Left renal cortex interstitium (tissue), 4 donors: ENCODE measurements at regions not wholly inside any gene's neighbourhood (a gene's known extent, or its start where the extent isn't known, plus 50 kb on each side); places are given as distances from the start of the nearest gene placed in this dataset.
"Not testable (repeated sequence)": the region's sequence is repeated elsewhere in the genome, so short reads cannot be mapped to it uniquely, and the experiment has no call there.

Experiments
- DNase-seq, 4 donors: peaks; one replicate each; pipeline ENCODE4 v3.0.0-alpha.2; 2013; ENCODE audit warnings: low read depth in 4 of 4, low spot score in 2 of 4, missing footprints in 1 of 4

DNA sequence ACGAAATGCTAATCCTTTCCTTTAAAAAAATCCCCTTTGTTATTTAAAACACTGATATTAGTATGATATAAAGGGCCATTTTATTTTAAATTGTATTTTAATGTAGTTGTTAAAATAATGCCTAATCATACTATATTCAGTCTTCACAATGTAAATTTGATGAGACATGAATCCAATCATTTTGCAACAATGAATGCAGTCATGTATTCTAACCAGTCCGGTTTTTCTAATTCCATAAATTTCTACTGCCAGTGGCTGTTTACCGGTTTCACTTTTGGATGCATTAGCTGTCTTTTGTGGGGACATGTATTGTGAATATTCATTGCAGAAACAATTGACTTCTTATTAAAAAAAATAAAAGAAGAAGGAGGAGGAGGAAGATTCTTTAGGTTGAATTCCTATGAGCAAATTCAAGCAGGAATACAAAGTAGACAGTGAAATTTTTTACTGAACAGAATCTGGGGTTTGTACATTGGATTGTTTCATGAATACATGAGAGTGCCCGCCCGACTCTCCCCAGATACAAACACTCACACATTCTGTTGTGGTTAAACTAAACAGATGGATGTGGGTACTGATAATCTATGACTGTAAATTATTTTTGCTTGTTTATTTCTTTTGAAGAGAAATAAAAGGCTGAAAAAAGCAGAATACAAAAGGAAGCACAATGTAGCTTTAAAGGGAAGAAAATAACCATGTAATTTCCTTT lies 624.8 kb upstream of the PTBP2 start:
- DNase-seq, result no peak

DNA sequence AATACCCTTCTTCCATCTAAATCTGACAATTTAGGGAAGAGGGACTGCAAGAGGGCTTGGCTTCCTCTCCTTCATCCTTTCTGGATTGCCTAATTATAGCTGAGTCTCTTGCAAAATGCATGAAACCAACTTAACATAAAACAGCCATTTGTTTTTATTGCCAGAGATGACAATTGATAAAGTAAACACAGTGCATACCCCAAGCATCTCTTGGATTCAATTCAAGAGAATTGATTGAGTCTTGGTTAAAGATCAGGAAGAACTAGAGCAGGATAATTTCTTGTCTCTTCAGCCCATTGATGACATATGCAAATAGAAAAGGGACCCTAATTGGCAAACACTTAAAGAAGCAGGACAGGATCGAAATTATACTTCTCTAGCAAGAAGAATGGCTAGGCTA lies 617.1 kb upstream of the PTBP2 start:
- no peak for DNase-seq

DNA sequence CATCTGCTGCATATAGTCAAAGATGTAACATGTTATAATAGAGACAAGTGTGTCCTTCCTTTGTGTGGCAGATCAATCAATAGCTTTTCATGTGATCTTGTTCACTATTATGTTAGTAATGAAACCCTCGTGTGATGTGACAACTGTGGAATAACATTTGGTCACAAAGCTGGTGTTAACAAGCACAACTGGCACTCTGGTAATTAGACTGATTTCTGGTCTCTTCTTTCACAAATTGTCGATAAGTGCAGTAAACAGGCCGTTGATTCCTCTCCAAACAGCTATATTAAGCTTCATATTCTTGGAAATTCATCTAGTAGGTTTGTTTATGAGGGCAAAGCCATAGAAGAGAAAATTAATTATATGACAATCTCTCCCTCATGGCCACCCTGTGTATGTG lies 616.7 kb upstream of the PTBP2 start:
- no peak for DNase-seq

DNA sequence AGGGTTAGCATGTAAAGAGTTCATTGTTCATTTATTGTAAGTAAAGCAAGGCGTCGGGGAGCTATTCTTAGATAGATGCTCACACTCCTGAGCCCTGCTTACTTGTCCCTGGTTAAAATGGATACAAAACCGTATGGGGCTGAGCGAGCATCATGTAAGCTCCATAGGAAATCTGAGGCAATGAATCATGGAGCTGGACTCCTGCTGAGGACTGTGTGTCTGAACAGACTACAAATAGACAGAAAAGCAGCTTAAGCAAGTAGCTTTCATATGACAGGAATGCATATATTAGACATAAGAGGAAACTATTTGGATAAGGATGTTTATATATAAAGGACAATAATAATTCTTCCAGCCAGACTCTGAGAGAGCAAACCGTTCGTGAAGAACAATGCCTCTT lies 604.9 kb upstream of the PTBP2 start:
- DNase-seq, result no peak

DNA sequence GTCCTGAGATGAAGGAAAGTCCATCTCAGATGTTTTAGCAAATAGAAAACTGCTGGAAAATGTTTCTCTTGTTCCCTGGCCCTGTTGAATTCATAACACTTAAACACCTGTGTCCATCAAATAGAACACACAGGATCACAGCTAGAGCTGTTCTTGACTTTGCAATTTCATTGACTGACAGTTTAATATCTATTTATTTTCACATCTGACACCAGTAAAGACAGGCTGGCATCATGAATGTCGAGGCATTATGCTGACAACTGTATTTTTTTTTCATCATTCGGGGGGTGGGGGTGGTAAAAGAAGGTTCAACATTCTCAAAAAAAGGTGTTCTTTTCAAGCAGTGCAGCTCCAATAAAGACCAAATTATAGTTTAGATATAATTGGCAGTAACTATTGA lies 591.2 kb upstream of the PTBP2 start:
- DNase-seq, result no peak

DNA sequence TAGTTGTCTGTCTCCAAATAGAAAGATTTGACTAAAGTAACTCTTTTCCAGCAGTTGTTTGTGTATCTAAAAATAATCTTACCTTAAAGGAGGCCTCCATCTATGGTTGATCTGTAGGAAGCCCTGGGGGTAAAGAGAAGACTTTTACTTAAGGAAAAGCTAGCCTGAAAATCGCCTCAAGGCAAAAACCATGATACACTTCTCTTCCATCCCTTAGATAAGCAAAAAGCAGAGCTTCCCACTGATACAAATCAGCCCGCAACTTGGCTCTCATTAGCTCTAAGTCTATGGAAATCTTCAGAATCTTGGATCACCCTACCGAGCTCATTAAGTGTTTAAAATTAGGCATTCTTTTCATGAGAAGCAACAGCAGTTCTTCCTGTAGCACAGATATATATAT lies 576.9 kb upstream of the PTBP2 start:
- DNase-seq, result no peak

DNA sequence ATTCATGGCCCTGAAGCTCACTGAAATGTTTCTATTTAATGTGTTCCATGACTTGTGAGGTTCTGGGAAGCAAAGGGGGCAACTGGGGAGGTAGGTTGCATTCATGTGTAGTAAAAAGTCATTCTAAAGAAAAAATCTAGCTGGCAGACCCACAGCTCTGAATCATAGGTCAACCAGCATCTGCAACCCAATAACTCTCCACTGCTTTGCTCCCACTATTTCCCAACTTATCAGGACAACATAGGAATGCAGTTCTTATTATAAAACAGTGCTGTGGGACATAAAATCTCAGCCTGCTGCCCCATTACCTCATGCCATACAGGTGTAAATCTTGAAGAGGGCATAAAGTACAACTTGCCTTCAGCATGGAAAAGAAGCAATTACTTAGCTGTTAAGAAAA lies 576.1 kb upstream of the PTBP2 start:
- no peak for DNase-seq

DNA sequence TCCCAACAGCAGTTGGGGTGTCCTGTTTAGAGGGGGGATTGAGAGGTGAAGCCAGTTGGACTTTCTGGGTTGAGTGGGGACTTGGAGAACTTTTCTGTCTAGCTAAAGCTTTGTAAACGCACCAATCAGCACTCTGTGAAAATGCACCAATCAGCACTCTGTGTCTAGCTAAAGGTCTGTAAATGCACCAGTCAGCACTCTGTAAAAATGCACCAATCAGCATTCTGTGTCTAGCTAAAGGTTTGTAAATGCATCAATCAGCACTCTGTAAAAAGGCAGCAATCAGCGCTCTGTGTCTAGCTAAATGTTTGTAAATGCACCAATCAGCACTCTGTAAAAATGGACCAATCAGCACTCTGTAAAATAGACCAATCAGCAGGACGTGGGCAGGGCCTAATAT lies 568.6 kb upstream of the PTBP2 start:
- not testable (repeated sequence) for DNase-seq

DNA sequence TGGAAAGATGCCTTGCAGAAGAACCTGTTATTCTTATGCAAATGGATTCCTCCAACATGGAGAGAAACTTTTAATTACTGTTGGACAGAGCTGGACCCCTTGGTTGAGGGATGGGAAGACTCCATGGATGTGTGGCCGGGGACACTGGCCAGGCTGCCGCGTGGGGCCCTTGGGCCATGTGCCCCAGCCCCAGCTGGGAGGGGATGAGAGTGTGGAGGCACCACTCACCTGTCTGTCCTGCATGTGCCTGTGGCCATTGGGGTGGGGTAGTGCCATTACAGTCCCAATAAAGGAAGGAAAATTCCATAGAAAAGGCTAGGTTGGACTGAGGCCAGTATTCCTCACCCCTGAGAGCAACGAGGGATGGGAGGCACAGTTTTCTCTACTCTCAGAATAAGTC lies 564.5 kb upstream of the PTBP2 start:
- no peak for DNase-seq

DNA sequence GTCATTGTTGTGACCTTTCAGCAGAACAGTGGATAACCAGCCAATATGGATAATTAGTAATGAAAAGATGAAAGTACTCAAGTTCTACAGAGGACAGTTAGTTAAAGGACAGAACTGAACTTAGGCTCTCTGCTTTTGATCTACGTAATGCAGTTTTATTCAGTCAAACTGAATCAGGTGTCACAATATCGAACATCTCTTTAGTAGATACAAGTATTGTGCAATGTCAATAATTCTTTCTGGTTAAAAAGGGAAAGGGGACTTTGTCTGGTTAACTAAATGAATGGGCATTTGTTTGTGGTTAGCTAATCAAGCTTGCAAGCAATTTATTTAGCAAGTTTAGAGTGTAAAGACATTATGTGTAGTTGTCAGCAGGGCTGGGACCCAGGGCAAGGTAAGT lies 562.2 kb upstream of the PTBP2 start:
- DNase-seq, result no peak

DNA sequence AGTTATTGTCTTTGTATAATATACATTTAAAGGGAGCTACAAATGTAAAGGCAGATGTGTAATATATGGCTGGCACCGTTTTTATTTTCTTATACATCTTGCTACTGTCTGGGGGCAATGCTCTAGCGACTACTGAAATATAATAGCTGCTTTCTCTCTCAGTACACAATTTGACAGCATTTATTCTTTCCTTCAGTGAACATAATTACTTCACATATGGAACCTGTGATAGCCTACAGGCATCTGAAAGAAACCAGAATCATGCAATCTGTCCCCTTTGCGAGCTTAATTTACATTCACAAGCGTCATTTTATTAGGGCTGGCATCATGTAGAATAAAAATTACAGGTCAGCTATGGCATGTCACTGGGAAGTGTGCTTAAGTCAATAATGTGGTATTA lies 557.5 kb upstream of the PTBP2 start:
- no peak for DNase-seq

DNA sequence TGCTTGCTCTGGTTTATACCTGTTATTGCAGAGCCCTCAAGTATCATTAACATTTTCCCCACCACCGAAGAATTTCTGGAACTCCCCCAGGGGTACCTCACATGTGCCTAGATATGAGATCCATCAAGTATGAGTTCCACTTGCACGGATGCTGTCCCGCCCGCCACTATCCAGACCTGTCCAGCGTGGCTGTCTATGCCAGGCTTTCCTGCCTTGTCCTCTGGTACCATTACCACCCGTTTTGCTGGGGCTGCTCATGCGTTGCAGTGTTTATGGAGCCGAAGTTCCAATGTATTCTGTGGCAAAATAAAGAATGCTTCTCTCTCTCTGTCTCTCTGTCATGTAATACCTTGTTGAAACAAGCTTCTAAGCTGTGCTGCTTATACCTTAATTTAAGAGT lies 543.5 kb upstream of the PTBP2 start:
- DNase-seq, result no peak

DNA sequence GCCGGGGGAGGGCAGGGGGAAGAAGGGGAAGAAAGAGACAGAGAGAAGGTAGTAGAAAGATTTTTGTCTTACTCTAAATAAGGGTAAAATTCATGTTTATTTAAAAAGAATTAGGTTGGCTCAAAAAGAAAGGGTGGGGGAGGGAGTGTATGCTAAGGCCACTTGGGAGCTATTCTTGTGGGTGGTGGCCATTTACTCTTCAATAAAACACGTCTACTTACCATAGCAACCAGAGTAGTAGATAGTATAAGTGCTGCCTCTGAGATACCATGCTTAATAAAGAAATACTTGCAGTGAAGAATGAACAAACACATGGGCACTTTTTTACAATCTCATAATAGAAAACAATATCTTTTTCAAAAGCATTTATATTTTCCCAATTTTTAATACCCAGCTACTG lies 538.1 kb upstream of the PTBP2 start:
- DNase-seq, result no peak

DNA sequence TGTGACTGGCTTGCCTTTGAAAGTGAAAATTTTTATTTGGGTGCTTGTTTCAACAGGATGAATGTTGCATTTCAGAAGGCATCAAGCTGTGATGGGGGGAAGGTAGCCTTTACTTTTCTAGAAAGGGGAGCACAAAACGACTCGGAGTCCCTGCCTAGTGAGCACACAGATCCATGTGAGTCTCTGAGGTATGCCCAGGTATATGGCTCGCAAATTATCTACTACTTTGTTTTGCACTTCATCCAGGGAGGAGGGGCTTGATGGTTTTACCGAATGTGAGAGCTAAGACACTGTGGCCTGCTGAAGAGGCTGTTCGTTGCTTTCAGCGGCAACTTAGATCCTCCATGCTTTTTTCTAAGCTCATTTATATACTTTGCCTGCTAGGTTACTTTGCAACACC lies 537.7 kb upstream of the PTBP2 start:
- no peak for DNase-seq

DNA sequence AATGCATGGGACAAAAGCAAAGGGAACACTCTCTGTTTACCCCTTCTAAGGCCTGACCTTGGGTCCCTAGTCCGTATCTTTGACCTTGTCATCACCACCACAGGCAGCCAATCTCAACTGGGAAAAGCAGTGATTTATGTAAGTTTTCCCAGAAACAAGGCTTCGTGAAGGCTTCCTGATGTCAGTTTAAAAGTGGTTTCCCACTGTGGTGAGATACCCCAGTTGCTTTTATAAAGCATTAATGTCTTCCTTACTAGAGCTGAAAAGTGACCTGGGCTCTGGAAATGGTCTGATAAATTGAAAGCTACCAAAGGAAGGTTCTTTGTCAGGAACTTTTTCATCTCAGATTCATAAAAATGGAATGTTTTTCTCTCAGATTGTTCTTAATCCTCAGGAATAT lies 536.4 kb upstream of the PTBP2 start:
- DNase-seq, result no peak

DNA sequence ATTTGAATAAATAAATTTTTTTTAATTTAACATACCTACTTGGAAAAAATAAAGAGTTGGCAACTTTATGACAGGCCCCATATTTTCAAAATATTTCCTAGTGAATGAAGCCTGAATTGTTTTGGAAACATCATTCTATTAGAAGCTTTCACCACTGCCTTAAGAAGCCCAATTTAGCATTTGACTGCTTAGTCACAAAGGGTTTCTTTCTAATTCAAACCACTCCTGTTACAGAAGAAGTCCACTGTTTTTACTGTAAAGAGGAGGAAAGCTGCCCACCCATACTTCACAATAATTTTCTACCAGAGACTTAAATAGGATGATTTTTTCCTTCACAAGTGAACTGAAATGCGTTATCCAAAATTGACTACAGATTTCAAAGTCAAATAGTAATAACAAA lies 534.6 kb upstream of the PTBP2 start:
- no peak for DNase-seq

DNA sequence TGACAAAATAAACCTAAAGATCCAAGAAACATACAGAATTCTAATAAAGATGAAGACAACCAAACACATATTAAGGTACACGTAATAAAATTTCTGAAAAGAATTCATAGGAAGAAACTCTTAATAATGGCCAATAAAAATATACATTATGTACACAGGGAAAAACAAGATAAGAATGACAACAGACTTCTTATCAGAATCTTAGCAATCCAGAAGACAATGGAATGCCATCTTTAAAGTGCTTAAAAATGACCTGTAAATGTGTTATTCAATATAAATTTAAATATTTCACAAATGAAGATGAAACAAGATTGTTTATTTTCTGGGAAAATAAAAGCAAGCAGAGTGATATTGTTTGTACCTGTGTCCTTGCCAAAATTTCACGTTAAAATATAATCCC lies 530.4 kb upstream of the PTBP2 start:
- DNase-seq, result no peak

DNA sequence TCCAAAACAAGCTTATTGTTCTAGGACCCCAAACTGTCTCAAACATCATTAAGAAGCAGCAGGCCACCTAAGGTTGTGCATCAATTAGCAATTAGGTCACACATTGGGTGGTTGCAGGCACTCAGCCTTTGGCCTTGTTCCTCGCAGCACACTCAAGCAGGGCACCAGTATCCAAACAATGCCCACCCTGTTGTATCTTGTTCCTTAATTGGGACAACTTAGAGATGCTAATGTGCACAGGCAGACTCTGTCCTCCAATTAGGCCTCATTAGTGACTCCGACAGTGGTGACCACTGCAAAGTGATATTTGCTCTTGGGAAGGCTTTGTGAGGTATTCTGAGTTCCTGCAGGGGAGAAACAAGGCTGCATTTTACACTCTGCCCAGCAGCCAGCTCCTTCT lies 515.1 kb upstream of the PTBP2 start:
- no peak for DNase-seq

DNA sequence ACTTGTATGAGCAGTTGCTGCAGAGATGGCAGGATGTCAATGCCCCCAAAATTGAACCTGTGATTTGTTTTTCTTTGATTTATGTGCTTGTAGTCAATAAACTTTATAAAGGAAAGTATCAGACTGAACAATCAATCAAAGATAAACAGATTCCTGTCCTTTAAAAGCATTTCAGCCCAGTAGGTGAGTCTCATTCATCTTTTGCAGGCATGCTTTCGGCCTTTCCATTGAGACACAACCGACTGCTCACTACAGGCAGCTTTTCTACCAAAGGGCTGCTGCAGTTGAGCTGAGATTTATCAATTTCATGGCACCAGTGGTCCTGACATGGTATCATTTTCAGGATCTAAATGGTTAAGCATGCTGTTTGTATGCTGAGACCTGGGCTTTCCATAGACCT lies 513.6 kb upstream of the PTBP2 start:
- DNase-seq, result no peak

DNA sequence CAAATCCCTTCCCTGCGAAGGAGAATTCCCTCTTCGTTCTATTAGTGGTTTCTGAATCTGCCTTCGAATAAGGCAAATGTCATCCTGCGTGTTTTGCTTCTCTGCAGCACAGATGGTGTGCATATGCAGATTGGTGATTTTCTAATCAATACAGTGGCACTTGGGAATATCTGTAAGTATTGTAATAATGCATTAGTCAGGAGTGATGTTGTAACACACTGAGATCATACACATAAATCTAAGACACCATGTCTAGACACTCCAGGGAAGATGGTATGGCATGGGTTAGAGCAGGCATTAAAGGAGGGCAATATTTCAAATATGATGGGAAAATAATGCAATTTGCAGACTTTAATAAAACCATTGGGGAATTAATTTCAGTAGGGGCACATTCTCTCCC lies 513.2 kb upstream of the PTBP2 start:
- no peak for DNase-seq

DNA sequence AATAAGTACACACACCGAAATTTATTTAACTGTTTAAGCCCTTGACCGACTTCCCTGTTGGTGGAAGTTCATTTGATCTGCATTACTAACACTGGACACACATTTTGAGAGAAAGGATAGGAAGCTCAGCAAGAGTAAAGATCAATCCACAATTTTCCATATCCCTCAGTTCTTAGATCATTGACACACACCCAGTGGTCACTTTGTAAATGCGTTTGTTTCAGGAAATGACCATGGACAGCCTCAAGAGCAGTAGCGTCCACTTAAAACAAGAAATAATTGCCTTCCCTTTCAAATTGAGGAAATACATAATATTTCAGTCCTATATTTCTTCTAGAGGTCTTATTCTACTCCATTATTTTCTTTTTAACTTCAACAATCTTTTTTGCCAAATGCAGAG lies 511.5 kb upstream of the PTBP2 start:
- DNase-seq, result no peak

DNA sequence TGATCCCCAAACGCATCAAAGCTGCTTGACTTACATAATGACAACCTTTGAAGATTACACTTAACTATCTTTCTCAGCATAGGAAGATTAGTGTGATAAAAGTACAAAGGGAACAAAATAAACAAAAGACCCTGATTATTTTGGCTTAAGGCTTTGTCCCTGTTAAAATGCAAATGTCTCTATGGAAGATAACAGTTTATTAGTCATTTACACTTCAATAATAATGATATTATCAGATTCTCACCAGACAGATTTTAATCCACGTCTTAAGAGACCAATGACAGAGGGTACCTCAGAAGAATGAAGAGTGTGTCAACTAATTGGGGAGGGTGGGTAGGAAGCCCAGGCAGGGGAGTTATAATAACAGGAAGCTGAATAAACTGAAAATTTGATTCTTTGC lies 510.4 kb upstream of the PTBP2 start:
- DNase-seq, result no peak

DNA sequence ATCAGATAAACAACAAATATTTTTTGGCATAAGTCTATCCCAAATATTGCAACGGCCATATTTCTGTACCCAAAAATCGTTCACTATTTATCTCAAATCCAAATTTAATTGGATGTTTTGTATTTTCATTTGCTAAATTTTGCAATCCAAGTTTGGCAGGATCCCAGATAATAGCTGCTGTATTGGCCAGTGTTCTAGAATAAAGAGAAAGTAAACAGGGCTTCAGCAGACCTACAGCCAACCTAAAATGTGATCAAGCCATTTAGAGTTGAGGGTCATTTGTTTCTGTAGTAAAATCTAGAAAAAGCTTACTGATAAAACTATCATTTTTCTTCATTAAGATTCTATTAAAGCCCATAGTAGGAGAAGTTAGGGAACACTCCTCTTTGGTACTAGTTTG lies 506.6 kb upstream of the PTBP2 start:
- no peak for DNase-seq
